ENCODE measurements at regions not wholly inside any gene's neighbourhood (a gene's known extent, or its start where the extent isn't known, plus 50 kb on each side); places are given as distances from the start of the nearest gene placed in this dataset.

DNA sequence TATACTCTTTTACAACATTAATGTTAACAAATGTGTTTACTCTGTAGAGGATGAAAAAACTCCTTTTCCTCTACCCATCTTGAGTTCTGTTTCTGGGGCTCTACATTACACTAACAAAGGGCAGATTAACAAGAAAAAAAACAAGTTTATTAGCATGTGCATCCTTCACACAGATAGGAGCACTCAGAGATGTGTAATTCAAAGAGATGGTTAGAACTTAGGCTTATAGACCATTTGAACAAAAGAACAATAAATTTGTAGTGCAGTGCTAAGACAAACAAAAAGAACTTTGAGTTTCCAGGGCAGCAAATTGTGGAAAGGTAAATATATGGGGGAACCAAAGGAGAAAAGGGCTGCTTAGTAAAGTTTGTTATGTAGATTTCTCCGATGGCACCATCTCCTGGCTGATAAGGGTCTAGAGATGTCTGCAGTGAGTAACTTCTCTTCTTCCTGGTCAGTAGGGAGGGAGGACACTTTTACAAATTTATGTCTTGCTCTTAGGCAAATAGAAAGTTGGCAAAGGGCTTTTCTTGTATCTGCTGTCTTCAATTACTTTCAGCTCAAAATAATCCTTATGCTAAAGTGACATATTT, 1249.9 kb upstream of the TENM3 start:
- no peak overlapping the region for H3K4me3 ChIP-seq (replicated peaks; ENCODE audit: insufficient read depth, low read length)
- H3K27me3 ChIP-seq (ENCODE audit: insufficient read depth, poor library complexity, severe bottlenecking): no peaks in the 10 kb centered on the region
- H3K27ac ChIP-seq (replicated peaks): no peak overlapping the region
- no peak for TF ChIP-seq SPI1 (IDR thresholded peaks at IDR 0.05; ENCODE audit: borderline replicate concordance, low read depth)
- no peak for TF ChIP-seq POLR2AphosphoS5 (IDR thresholded peaks at IDR 0.05; ENCODE audit: low read depth)
- no peak for TF ChIP-seq REST (IDR thresholded peaks at IDR 0.05; ENCODE audit: insufficient replicate concordance, low read depth)
- TF ChIP-seq CTCF (IDR thresholded peaks at IDR 0.05; ENCODE audit: insufficient read depth, low read length): no peak
- no peak for TF ChIP-seq GABPA (IDR thresholded peaks at IDR 0.05; ENCODE audit: low read depth)
- DNase-seq (ENCODE audit: low read depth in 1 of 2, low spot score in 1 of 2): no peak

DNA sequence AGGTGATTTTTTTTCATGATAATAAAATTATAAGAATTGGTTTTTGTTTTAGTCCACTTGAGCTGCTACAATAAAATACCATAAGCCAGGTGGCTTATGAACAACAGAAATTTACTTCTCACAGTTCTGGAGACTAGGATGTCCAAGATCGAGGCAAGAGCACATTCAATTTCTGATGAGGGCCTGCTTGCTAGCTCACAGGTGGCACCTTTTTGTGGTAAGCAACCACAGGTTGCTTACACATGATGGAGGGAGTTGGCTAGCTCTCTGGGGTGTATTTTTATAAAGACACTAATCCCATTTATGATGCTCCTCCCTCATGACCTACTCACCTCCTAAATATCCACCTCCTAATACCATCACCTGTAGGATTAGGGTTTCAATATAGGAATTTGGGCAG, 1248.5 kb upstream of the TENM3 start:
- no peaks in the 10 kb centered on the region for H3K27me3 ChIP-seq (ENCODE audit: insufficient read depth, poor library complexity, severe bottlenecking)
- no peak overlapping the region for H3K4me3 ChIP-seq (replicated peaks; ENCODE audit: insufficient read depth, low read length)
- no peak for DNase-seq (ENCODE audit: low read depth in 1 of 2, low spot score in 1 of 2)
- no peak for TF ChIP-seq REST (IDR thresholded peaks at IDR 0.05; ENCODE audit: insufficient replicate concordance, low read depth)
- TF ChIP-seq GABPA (IDR thresholded peaks at IDR 0.05; ENCODE audit: low read depth): no peak
- H3K27ac ChIP-seq (replicated peaks): no peak overlapping the region

DNA sequence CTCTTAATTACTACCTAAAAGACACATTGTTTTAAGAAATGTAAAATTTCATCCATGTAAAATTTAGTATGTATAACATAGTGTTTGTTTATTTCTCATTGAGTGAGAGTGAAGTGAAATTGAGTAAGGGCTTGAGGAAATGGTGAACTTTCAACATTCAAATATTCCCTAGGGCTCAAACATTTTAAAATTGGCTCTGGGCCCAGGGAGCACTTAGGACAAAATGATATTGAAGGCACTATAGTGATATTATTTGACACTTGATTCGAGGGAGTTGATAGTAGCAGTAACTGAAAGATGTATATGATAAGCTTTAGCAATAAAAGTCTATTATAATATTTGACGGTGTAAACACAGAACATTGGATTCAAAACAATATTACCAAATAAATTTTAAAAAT, 1244.0 kb upstream of the TENM3 start:
- TF ChIP-seq CTCF (IDR thresholded peaks at IDR 0.05; ENCODE audit: insufficient read depth, low read length) (no peak), REST (IDR thresholded peaks at IDR 0.05; ENCODE audit: insufficient replicate concordance, low read depth) (no peak), POLR2AphosphoS5 (IDR thresholded peaks at IDR 0.05; ENCODE audit: low read depth) (no peak), SPI1 (IDR thresholded peaks at IDR 0.05; ENCODE audit: borderline replicate concordance, low read depth) (no peak), GABPA (IDR thresholded peaks at IDR 0.05; ENCODE audit: low read depth) (no peak)
- Histone ChIP-seq H3K27ac (replicated peaks) (no peak overlapping the region), H3K4me3 (replicated peaks; ENCODE audit: insufficient read depth, low read length) (no peak overlapping the region), H3K27me3 (ENCODE audit: insufficient read depth, poor library complexity, severe bottlenecking) (no peaks in the 10 kb centered on the region)
- no peak for DNase-seq (ENCODE audit: low read depth in 1 of 2, low spot score in 1 of 2)

Measured in HL-60 (cell line).